ENCODE measurements at regions not wholly inside any gene's neighbourhood (a gene's known extent, or its start where the extent isn't known, plus 50 kb on each side); places are given as distances from the start of the nearest gene placed in this dataset.

DNA sequence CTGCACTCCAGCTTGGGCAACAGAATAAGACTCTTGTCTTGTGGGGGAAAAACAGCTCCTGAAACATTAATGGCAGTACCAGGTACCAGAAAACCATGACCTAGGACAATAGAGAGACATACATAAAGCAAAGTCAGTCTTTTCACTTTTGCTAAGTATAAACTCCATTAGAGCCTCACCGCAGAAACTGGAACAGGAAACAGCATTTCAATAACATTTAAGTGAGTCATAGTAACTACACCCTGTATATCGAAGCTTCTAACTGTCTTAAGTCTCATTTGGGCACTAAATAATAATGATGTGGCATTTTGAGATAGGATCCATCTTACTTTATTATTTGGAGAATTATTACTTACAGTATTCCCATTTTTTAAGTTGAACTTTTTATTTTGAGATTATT lies 517.8 kb upstream of the CELF2 start:
- no peaks in the 10 kb centered on the region for H3K9me3 ChIP-seq
- no peaks in the 10 kb centered on the region for H3K36me3 ChIP-seq
- H3K4me1 ChIP-seq, result no peaks in the 10 kb centered on the region
- no peaks in the 10 kb centered on the region for H3K27me3 ChIP-seq
- TF ChIP-seq, protein P1, sequence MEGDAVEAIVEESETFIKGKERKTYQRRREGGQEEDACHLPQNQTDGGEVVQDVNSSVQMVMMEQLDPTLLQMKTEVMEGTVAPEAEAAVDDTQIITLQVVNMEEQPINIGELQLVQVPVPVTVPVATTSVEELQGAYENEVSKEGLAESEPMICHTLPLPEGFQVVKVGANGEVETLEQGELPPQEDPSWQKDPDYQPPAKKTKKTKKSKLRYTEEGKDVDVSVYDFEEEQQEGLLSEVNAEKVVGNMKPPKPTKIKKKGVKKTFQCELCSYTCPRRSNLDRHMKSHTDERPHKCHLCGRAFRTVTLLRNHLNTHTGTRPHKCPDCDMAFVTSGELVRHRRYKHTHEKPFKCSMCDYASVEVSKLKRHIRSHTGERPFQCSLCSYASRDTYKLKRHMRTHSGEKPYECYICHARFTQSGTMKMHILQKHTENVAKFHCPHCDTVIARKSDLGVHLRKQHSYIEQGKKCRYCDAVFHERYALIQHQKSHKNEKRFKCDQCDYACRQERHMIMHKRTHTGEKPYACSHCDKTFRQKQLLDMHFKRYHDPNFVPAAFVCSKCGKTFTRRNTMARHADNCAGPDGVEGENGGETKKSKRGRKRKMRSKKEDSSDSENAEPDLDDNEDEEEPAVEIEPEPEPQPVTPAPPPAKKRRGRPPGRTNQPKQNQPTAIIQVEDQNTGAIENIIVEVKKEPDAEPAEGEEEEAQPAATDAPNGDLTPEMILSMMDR (IDR thresholded peaks at IDR 0.05; ENCODE audit: low read depth, low read length), result no peak
- no peak for DNase-seq
- no peak overlapping the region for H3K4me3 ChIP-seq (ENCODE audit: low read depth, low read length)

DNA sequence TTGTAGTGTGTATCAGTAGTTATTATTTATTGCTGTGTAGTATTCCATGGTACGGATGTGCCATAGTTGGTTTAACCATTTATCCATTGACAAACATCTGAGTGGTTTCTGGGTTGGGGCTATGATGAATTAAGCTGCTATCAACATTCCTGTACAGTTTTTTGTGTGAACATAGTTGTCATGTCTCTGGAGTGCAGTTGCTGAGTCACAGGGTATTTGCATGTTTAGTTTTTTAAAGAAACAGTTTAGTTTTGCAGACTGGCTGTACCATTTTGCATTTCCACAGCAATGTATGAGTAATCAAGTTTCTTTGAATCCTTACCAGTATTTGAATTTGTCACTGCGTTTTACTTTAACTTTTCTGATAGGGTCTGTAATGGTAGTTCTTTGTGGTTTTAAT lies 516.7 kb upstream of the CELF2 start:
- DNase-seq, result no peak
- no peaks in the 10 kb centered on the region for H3K9me3 ChIP-seq
- no peaks in the 10 kb centered on the region for H3K27me3 ChIP-seq
- no peaks in the 10 kb centered on the region for H3K4me1 ChIP-seq
- H3K36me3 ChIP-seq, result no peaks in the 10 kb centered on the region
- TF ChIP-seq, protein P1 (IDR thresholded peaks at IDR 0.05; ENCODE audit: low read depth, low read length), result no peak
- no peak overlapping the region for H3K4me3 ChIP-seq (ENCODE audit: low read depth, low read length)

DNA sequence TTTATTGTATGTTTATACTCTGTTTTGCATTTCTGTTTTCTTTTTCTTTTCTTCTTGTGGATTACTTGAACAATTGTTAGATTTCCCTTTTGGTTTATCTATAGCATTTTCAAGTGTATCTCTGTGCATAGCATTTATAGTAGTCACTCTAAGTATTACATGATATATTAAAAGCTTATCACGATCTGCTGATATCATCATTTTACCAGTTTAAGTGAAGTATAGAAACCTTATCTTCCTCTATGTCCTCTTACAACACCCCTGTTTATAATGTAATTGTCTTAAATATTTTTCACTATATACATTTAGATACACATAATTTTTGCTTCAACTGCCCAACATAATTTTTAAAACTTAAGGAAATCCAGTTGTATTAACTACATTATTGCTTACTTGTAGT lies 513.9 kb upstream of the CELF2 start:
- Histone ChIP-seq H3K27me3 (no peaks in the 10 kb centered on the region), H3K4me1 (no peaks in the 10 kb centered on the region), H3K9me3 (no peaks in the 10 kb centered on the region), H3K36me3 (no peaks in the 10 kb centered on the region), H3K4me3 (ENCODE audit: low read depth, low read length) (no peak overlapping the region)
- no peak for DNase-seq
- TF ChIP-seq, protein P1 (IDR thresholded peaks at IDR 0.05; ENCODE audit: low read depth, low read length), result no peak

DNA sequence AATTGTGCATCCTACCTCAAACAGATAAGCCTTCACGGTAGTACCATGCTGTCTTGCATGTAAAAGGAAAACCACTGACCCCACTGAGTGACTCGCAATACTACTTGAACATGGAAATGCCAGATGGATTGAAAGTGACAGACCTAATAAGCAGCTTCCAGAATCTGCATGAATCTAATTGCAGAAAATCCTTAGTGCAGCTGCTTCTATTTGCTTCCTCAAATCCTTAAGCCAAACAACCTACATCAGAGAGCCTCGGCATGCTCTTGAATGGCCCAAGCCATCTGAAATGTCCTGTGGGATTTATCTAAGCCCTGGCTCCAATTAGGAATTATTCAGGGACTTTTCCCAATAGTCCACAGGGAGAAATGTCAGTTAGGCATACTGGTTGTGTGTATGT lies 509.5 kb upstream of the CELF2 start:
- no peaks in the 10 kb centered on the region for H3K9me3 ChIP-seq
- no peaks in the 10 kb centered on the region for H3K27me3 ChIP-seq
- DNase-seq, result no peak
- TF ChIP-seq, protein P1 (IDR thresholded peaks at IDR 0.05; ENCODE audit: low read depth, low read length), result no peak
- H3K4me3 ChIP-seq (ENCODE audit: low read depth, low read length), result no peak overlapping the region
- no peaks in the 10 kb centered on the region for H3K4me1 ChIP-seq
- H3K36me3 ChIP-seq, result no peaks in the 10 kb centered on the region

DNA sequence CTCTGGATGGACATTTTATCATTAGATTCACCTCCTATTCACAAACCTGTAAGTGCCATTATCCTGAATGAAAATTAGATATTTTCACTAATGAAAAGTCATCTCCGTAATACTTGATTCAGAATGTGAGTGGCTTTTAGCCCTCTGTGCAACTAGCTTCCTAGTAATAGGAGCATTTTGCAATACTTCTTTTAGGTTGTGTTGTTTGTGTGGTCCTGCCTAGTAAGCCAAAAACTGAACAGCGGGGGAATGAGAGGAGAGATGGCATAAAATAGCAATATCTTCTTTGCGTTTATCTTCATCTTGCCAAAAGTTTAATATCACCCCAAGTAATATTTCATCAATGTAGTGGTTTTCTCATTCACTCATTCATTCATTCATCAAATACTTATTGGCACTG lies 507.5 kb upstream of the CELF2 start:
- no peaks in the 10 kb centered on the region for H3K9me3 ChIP-seq
- no peaks in the 10 kb centered on the region for H3K36me3 ChIP-seq
- no peak overlapping the region for H3K4me3 ChIP-seq (ENCODE audit: low read depth, low read length)
- H3K4me1 ChIP-seq, result no peaks in the 10 kb centered on the region
- TF ChIP-seq, protein P1 (IDR thresholded peaks at IDR 0.05; ENCODE audit: low read depth, low read length), result no peak
- no peak for DNase-seq
- no peaks in the 10 kb centered on the region for H3K27me3 ChIP-seq

DNA sequence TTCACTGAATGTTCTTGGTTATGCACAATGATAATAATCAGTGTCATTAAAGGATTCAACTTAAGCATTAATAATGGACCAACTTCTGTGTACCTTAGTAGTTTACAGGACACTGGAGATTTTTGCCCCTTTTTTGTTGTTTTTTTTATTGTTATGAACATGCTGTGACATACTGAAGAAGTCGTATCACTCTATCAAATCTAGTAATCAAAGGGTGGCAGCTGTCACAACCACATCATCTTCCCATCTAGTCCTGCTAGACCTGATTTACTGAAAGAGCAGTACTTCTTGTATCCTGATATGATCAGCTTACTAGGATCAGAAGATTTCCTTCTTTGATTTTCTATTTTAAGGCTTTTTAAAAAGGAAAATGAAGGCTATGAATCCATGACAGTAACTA lies 504.6 kb upstream of the CELF2 start:
- H3K36me3 ChIP-seq, result no peaks in the 10 kb centered on the region
- H3K9me3 ChIP-seq, result no peaks in the 10 kb centered on the region
- no peaks in the 10 kb centered on the region for H3K27me3 ChIP-seq
- TF ChIP-seq, protein P1 (IDR thresholded peaks at IDR 0.05; ENCODE audit: low read depth, low read length), result no peak
- no peaks in the 10 kb centered on the region for H3K4me1 ChIP-seq
- H3K4me3 ChIP-seq (ENCODE audit: low read depth, low read length), result no peak overlapping the region
- DNase-seq, result no peak
